Left colon (tissue), 2 donors: ENCODE measurements at regions not wholly inside any gene's neighbourhood (a gene's known extent, or its start where the extent isn't known, plus 50 kb on each side); places are given as distances from the start of the nearest gene placed in this dataset.

Source experiments
- ATAC-seq: fragments of 200-7000 bp; cut with Tn5 transposase; one replicate; pipeline ENCODE4 v1.9.1; 2020; ENCODE audit warnings: mild to moderate bottlenecking, moderate library complexity
- DNase-seq, 2 donors: peaks; one replicate each; pipeline ENCODE4 v3.0.0-alpha.2; 2020
- intact Hi-C, 2 donors: fragments of 100-400 bp; cut with DNase I in 1 of 2; cut with micrococcal nuclease in 1 of 2; formaldehyde crosslinking; loops; one replicate each; pipeline versions ENCODE4 v1.11.2 to v1.14.0; 2022; cut with DNase I, micrococcal nuclease
- donor health status: DM: no; HTN: no; CAD: no.
- donor health status: DM: yes; HTN: yes; CAD: no.

GRCh38 chr9:129496473-129497004 is 124.4 kb downstream of the C9orf50 start:
- peak; percentile 93 to 94 for DNase-seq
- peak; percentile 50 for ATAC-seq
- intact Hi-C loops, result loop anchor here (5.0 to 10.0 kb wide), 5 partner anchors 82 to 352 kb away; partner anchors contain the start of gene IER5L (in 1 of the 2)

- ATAC-seq (peak; percentile 77), DNase-seq (peak; percentile 95 to 99)
- intact Hi-C loops, result loop anchor here (5.0 to 10.0 kb wide), 5 partner anchors 81 to 351 kb away; partner anchors contain the start of gene IER5L (in 1 of the 2)
Observed at GRCh38 chr9:129495620-129496472, 125.1 kb downstream of the C9orf50 start.

- intact Hi-C loops, result loop anchor here (5.0 to 10.0 kb wide), 5 partner anchors 79 to 349 kb away; partner anchors contain the start of gene IER5L (in 1 of the 2)
- peak; percentile 15 for ATAC-seq
- peak; percentile 44 to 53 for DNase-seq
Observed at GRCh38 chr9:129494113-129494789, 126.7 kb downstream of the C9orf50 start.

- ATAC-seq, result no peak
- intact Hi-C loops, result loop anchor here (5.0 to 10.0 kb wide), 5 partner anchors 79 to 349 kb away; partner anchors contain the start of gene IER5L (in 1 of the 2)
- DNase-seq, result no peak
Observed at GRCh38 chr9:129493706-129494047, 127.2 kb downstream of the C9orf50 start.

- ATAC-seq, result no peak
- no peak for DNase-seq
- intact Hi-C loops, result loop anchor here (5.0 to 10.0 kb wide), 5 partner anchors 78 to 348 kb away; partner anchors contain the start of gene IER5L (in 1 of the 2)
Observed at GRCh38 chr9:129493002-129493705, 127.7 kb downstream of the C9orf50 start.

GRCh38 chr9:129491487-129491855 is 129.4 kb downstream of the C9orf50 start:
- ATAC-seq, result no peak

GRCh38 chr9:129490583-129491486 is 130.1 kb downstream of the C9orf50 start:
- intact Hi-C loops, result loop anchor here (5.0 to 10.0 kb wide), 5 partner anchors 76 to 346 kb away; partner anchors contain the start of gene IER5L (in 1 of the 2)
- ATAC-seq, result no peak
- DNase-seq, result peak; percentile 38 to 58

More at GRCh38 chr9:129491487-129491855, 129.4 kb downstream of the C9orf50 start:
- DNase-seq, result peak; percentile 35 to 80
- intact Hi-C loops, result loop anchor here (5.0 to 10.0 kb wide), 5 partner anchors 77 to 347 kb away; partner anchors contain the start of gene IER5L (in 1 of the 2)

GRCh38 chr9:129489838-129490582 is 130.9 kb downstream of the C9orf50 start:
- DNase-seq (peak; percentile 33 to 50), ATAC-seq (no peak)
- intact Hi-C loops, result loop anchor here (5.0 to 10.0 kb wide), 5 partner anchors 75 to 345 kb away; partner anchors contain the start of gene IER5L (in 1 of the 2)

GRCh38 chr9:129487658-129488483 is 133.0 kb downstream of the C9orf50 start:
- DNase-seq, result peak; percentile 57 to 73
- intact Hi-C loops, result loop anchor here in 1 of 2 donors (10.0 kb wide), 1 partner anchor 343 kb away; no protein-coding TSS in a partner anchor
- peak; percentile 8 for ATAC-seq

- DNase-seq, result peak; percentile 40 to 57
- no peak for ATAC-seq
- intact Hi-C loops, result loop anchor here in 1 of 2 donors (10.0 kb wide), 1 partner anchor 342 kb away; no protein-coding TSS in a partner anchor
Observed at GRCh38 chr9:129486756-129487657, 133.9 kb downstream of the C9orf50 start.

GRCh38 chr9:129485145-129485774 is 135.6 kb downstream of the C9orf50 start:
- intact Hi-C loops, result loop anchor here in 1 of 2 donors (10.0 kb wide), 1 partner anchor 340 kb away; no protein-coding TSS in a partner anchor
- no peak for ATAC-seq
- no peak for DNase-seq

- ATAC-seq, result no peak
- no peak for DNase-seq
- intact Hi-C loops, result loop anchor here in 1 of 2 donors (10.0 kb wide), 1 partner anchor 340 kb away; no protein-coding TSS in a partner anchor
Observed at GRCh38 chr9:129484352-129485000, 136.4 kb downstream of the C9orf50 start.
